Fibroblast of the aortic adventitia (primary cell): ENCODE measurements at regions not wholly inside any gene's neighbourhood (a gene's known extent, or its start where the extent isn't known, plus 50 kb on each side); places are given as distances from the start of the nearest gene placed in this dataset.

ENCODE experiments used
- DNase-seq: peaks from one replicate; pipeline ENCODE4 v3.0.0-alpha.2; 2010; ENCODE audit warnings: low read depth
- H3K4me3 ChIP-seq: 2 replicates; pipeline ENCODE4 v1.5.1; 2011; ENCODE audit warnings: low read depth, mild to moderate bottlenecking, control low read depth, low read length, moderate library complexity
- TF ChIP-seq, protein P1 (sequence below): IDR thresholded peaks from 2 replicates; pipeline ENCODE4 v1.5.1; 2011; ENCODE audit warnings: mild to moderate bottlenecking, low read length, control low read depth, inconsistent platforms; ENCODE audit not compliant: insufficient read depth

DNA sequence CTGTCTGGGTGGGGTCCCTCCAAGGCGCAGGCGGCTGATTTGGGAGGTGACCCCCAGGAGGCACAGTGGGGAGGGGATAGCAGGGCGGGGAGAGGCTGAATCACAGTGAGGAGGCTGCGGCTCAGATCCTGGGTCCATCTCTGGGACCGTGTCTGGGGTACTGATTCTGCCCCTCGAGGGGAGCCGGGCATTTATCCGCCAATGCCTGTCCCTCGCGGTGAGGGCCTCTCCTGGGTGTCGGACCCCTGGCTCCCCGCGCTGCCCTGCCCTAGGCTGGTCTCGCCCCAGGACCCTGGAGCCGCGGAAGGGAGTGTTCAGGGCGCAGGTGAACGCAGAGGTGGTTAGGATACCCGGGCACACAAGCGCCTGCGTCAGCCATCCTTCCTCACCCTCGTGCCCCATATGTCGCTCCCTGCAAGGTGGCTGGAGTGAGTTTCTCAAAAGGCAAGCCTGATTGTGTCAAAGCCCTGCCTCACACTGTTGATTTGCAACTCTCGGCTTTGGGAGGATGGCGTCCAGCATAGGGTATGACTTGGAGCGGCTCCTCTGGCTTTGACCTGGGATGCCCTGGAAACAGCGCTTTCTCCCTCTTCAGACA, 530.9 kb downstream of the PTPRU start:
- no peak overlapping the region for H3K4me3 ChIP-seq
- DNase-seq, result no peak
- TF ChIP-seq, protein P1, sequence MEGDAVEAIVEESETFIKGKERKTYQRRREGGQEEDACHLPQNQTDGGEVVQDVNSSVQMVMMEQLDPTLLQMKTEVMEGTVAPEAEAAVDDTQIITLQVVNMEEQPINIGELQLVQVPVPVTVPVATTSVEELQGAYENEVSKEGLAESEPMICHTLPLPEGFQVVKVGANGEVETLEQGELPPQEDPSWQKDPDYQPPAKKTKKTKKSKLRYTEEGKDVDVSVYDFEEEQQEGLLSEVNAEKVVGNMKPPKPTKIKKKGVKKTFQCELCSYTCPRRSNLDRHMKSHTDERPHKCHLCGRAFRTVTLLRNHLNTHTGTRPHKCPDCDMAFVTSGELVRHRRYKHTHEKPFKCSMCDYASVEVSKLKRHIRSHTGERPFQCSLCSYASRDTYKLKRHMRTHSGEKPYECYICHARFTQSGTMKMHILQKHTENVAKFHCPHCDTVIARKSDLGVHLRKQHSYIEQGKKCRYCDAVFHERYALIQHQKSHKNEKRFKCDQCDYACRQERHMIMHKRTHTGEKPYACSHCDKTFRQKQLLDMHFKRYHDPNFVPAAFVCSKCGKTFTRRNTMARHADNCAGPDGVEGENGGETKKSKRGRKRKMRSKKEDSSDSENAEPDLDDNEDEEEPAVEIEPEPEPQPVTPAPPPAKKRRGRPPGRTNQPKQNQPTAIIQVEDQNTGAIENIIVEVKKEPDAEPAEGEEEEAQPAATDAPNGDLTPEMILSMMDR, result no peak

DNA sequence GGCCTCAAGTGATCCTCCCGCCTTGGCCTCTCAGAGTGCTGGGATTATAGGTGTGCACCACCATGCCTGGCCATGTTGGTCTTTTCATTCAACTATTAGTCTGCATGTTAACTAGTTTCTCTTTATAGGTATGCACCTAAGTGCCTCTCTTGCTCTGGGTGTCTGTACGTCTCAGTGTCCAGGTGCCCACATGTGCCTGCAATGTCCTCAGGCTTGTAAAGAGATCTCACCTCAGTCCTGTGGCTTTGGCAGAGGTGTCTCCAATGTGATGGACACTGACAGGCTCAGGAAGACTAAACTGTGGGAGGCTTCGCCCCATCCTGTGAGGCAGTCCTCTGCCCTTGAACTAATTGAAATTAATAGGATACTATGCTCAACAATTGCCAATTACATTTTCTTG, 526.3 kb downstream of the PTPRU start:
- DNase-seq, result no peak
- TF ChIP-seq, protein P1, result no peak
- H3K4me3 ChIP-seq, result no peak overlapping the region

DNA sequence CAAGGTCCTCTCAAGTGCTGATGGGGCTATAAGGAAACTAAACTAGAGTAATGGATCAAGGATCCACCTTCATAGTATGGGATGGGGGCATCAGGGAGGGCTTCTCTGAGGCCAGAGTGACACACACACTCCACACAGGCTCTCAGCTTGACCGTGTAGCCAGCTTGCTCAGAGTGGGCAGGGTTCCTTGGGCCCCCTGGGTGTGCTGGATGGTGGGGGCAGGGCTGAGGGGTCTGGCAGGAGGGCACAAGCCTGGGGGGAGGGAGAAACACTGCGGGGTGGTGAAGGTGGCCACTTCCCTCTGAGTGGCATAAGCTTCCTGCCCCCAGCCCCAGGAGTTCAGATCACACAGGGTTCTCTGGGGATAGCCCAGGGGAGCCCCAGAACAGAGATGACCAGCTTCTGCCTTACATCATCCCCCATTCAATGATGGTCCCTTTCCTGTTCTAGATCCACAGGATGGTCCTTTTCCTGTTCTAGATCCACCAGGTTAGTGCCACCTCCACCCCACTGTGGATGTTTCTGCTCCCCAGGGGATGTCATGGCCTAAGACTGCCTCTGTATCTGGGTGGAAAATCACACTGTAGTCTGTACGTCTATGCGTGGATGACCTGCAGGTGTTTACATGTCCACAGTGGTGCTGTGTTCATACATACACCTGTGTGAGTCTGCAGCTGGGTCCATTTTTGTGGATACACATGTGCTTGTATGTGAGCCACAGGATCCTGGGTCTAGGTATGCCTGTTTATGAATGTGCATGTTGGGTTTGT, 525.0 kb downstream of the PTPRU start:
- no peak for DNase-seq
- TF ChIP-seq, protein P1, result no peak
- no peak overlapping the region for H3K4me3 ChIP-seq

DNA sequence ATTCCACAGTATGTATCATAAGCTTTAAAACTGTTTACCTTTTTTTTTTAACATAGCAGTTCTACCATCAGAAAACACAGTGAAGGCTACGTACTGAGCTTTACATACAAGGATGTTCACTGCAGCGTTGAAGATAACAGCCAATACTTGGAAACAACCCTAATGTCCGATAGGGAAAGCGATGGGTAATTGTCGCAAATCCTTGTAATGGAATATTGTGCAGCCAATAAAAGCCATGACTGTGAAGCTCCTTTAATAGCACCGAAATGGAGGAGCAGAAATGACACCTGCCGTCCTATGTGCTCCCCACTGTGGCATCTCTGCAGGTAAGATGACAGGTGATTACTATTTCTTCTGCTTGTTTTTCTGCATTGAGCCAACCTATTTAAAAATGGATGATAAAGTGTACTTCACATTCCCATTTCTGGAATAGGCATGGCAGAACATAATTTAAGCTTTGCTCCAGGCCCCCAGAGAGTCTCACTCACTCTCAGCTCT, 523.8 kb downstream of the PTPRU start:
- TF ChIP-seq, protein P1, result no peak
- DNase-seq, result no peak
- H3K4me3 ChIP-seq, result no peak overlapping the region

DNA sequence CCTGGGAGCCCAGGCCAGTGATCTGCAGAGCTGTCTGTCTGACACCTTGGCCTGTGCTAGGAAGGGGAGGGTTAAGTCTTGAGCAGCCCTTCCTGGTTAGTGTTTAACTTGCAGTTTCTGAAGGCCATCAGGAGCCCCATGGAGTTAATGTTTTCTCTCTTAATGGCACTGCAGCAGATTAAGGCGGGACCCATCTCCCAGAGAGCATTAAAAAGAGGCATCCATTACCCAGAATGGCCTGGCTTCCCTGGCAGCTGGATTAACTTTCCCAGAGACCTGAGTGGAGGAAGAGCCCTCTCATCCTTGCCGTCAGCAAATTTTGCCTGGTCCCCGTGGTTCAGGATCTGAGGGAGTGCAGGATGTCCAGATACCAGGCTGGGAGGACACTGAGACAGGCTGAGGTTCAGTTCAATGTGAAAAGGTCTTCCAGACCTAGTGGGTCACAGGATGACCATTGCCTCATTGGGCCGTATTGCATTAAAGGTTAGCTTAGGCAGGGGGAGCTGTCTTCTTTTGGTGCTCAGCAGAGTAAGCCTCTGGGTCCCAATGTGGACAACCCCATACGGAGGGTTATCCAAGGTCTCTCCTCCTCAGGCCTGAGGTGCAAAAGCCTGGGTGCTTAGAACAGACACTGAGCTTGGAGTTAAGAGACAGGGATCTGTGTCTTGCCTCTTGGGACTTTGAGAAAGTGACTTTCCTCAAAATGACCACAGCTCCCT, 522.6 kb downstream of the PTPRU start:
- TF ChIP-seq, protein P1, result no peak
- no peak for DNase-seq
- no peak overlapping the region for H3K4me3 ChIP-seq

DNA sequence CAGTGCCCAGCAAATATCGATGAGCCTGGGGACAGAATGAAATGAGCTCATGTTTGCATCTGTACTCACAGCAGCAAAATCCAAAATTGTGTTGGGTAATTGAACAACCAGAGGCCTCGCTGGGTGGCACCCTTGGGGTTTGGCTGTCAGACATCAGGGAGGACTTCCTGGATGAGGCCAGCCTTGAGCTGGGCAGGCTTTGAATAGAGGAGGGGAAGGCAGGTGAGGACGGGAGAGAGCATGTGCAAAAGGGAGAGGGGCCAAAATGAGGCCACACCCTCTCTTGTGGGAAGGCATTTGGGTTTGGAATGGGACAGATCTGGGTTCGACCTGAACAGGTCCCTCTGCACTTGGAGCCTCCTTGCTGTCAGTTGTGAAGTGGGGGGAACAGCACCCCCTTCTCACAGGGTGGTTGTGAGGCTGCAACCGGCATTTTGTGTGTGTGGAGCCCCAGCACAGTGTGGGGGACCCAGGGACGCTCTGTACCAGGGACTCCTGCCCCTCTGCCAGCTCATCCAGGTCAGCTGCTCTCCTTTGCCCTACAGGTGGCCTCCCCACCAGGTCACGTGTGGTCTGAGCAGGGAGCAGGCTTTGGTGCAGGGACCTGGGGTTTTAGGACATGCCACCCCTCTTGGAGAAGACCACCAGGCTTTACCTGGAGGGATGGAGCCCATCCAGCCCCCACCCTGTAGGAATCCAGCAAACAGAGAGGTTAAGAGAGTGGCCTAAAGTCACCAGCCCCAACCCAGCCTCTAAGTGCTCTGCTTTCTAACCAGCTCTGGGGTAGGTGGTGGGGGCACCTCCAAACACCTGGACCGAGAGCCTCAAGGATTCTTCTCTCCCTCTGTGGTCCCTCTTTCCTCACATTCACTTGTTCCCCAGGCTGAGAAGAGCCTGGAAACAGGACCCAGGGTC, 521.8 kb downstream of the PTPRU start:
- TF ChIP-seq, protein P1, result no peak
- no peak for DNase-seq
- H3K4me3 ChIP-seq, result no peak overlapping the region
